ENCODE measurements at regions not wholly inside any gene's neighbourhood (a gene's known extent, or its start where the extent isn't known, plus 50 kb on each side); places are given as distances from the start of the nearest gene placed in this dataset.

DNA sequence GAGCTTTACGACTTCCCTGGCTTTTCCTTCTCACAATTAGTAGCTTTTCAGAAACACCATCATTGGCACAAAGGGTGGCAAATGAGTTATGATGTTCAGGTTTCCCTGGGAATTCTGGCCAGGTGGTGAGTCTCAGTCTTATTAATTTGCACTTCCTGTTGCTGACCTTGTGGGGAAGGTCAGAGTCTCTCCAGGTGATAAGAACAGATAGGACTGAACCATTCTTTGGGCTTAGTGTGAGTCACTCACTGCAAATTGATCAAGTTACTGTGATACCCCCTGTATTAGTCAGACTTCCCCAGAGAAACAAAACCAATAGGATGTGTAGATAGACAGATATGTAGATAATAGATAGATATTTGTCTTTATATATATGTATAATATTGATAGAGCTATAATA is 53.8 kb upstream of the RANBP3L start:
- H3K4me3 ChIP-seq (ENCODE audit: low read length) = no peak overlapping the region
- no peak overlapping the region for H3K9ac ChIP-seq (ENCODE audit: low read length)
- no peaks in the 10 kb centered on the region for H3K9me3 ChIP-seq (ENCODE audit: control insufficient read depth, low read length)
- no peaks in the 10 kb centered on the region for H3K27me3 ChIP-seq (ENCODE audit: control insufficient read depth, insufficient read depth, low read length)
- no peaks in the 10 kb centered on the region for H3K4me1 ChIP-seq (ENCODE audit: control insufficient read depth, insufficient read depth, low read length)
- no peaks in the 10 kb centered on the region for H3K36me3 ChIP-seq (ENCODE audit: control insufficient read depth, insufficient read depth, low read length)

DNA sequence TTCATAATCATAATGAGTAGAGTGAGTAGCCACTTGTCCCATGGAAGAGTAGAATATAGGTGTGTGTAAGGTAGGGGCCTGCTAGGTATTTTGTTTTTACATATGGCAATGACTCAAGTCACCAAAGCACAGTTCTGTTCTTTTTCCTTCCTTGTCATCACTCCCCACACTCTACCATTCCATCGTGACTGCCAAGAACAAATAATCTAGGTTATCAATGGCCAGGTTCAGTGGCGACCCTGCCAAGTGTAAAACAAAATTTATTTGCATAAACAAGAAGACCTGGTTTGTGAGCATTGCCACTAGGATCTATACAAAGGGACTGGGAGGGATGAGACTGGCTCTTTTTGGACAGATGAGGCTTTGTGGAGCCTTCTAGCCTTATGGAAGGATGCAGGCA is 55.2 kb upstream of the RANBP3L start:
- Histone ChIP-seq H3K4me1 (ENCODE audit: control insufficient read depth, insufficient read depth, low read length) (no peaks in the 10 kb centered on the region), H3K4me3 (ENCODE audit: low read length) (no peak overlapping the region), H3K9me3 (ENCODE audit: control insufficient read depth, low read length) (no peaks in the 10 kb centered on the region), H3K9ac (ENCODE audit: low read length) (no peak overlapping the region), H3K27me3 (ENCODE audit: control insufficient read depth, insufficient read depth, low read length) (no peaks in the 10 kb centered on the region), H3K36me3 (ENCODE audit: control insufficient read depth, insufficient read depth, low read length) (no peaks in the 10 kb centered on the region)

DNA sequence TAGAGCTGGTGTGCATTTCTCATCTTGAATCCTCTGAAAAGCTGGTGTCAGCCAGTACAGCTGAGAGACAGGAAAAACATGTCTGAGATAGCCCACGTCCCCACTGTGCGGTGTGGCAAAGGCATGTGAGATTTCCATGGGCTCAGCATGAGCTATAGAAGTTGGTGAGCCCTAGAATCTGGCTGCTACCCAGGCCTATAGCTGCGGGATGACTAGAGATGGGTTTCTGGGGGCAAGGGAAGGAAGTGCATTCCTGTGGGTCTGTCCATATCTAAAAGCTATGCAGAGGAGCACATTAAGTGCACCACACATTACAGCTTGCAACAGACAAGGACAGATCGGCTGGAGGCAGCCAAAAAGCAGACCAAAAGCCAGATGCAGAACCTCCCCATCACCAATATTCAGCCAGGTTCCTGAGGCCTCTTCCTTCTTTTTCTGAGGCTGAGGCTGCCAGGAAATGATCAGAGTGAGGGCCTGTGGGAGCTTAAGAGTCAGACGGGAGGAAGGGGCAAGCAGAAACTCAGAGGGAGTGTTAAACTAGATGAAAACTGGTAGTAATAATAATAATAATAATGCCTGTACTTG is 55.8 kb upstream of the RANBP3L start:
- no peak overlapping the region for H3K9ac ChIP-seq (ENCODE audit: low read length)
- no peaks in the 10 kb centered on the region for H3K36me3 ChIP-seq (ENCODE audit: control insufficient read depth, insufficient read depth, low read length)
- no peak overlapping the region for H3K4me3 ChIP-seq (ENCODE audit: low read length)
- no peaks in the 10 kb centered on the region for H3K27me3 ChIP-seq (ENCODE audit: control insufficient read depth, insufficient read depth, low read length)
- no peaks in the 10 kb centered on the region for H3K4me1 ChIP-seq (ENCODE audit: control insufficient read depth, insufficient read depth, low read length)
- no peaks in the 10 kb centered on the region for H3K9me3 ChIP-seq (ENCODE audit: control insufficient read depth, low read length)

- H3K9ac ChIP-seq (ENCODE audit: low read length) = no peak overlapping the region
Measured at GRCh38 chr5:36359267-36359666, 57.6 kb upstream of the RANBP3L start.

GRCh38 chr5:36360307-36360706 is 58.6 kb upstream of the RANBP3L start:
- Histone ChIP-seq H3K9me3 (ENCODE audit: control insufficient read depth, low read length) (no peaks in the 10 kb centered on the region), H3K4me3 (ENCODE audit: low read length) (no peak overlapping the region), H3K4me1 (ENCODE audit: control insufficient read depth, insufficient read depth, low read length) (no peaks in the 10 kb centered on the region), H3K36me3 (ENCODE audit: control insufficient read depth, insufficient read depth, low read length) (no peaks in the 10 kb centered on the region), H3K27me3 (ENCODE audit: control insufficient read depth, insufficient read depth, low read length) (no peaks in the 10 kb centered on the region), H3K9ac (ENCODE audit: low read length) (no peak overlapping the region)

More at GRCh38 chr5:36359267-36359666, 57.6 kb upstream of the RANBP3L start:
- H3K4me1 ChIP-seq (ENCODE audit: control insufficient read depth, insufficient read depth, low read length) = no peaks in the 10 kb centered on the region
- no peaks in the 10 kb centered on the region for H3K27me3 ChIP-seq (ENCODE audit: control insufficient read depth, insufficient read depth, low read length)
- H3K9me3 ChIP-seq (ENCODE audit: control insufficient read depth, low read length) = no peaks in the 10 kb centered on the region
- H3K36me3 ChIP-seq (ENCODE audit: control insufficient read depth, insufficient read depth, low read length) = no peaks in the 10 kb centered on the region
- no peak overlapping the region for H3K4me3 ChIP-seq (ENCODE audit: low read length)

GRCh38 chr5:36363101-36363500 is 61.4 kb upstream of the RANBP3L start:
- no peaks in the 10 kb centered on the region for H3K27me3 ChIP-seq (ENCODE audit: control insufficient read depth, insufficient read depth, low read length)
- no peaks in the 10 kb centered on the region for H3K9me3 ChIP-seq (ENCODE audit: control insufficient read depth, low read length)
- H3K36me3 ChIP-seq (ENCODE audit: control insufficient read depth, insufficient read depth, low read length) = no peaks in the 10 kb centered on the region
- no peak overlapping the region for H3K4me3 ChIP-seq (ENCODE audit: low read length)
- no peak overlapping the region for H3K9ac ChIP-seq (ENCODE audit: low read length)
- no peaks in the 10 kb centered on the region for H3K4me1 ChIP-seq (ENCODE audit: control insufficient read depth, insufficient read depth, low read length)

- Histone ChIP-seq H3K9ac (ENCODE audit: low read length) (no peak overlapping the region), H3K9me3 (ENCODE audit: control insufficient read depth, low read length) (no peaks in the 10 kb centered on the region), H3K4me3 (ENCODE audit: low read length) (no peak overlapping the region), H3K27me3 (ENCODE audit: control insufficient read depth, insufficient read depth, low read length) (no peaks in the 10 kb centered on the region), H3K4me1 (ENCODE audit: control insufficient read depth, insufficient read depth, low read length) (no peaks in the 10 kb centered on the region), H3K36me3 (ENCODE audit: control insufficient read depth, insufficient read depth, low read length) (no peaks in the 10 kb centered on the region)
Measured at GRCh38 chr5:36363744-36364143, 62.0 kb upstream of the RANBP3L start.

- Histone ChIP-seq H3K9me3 (ENCODE audit: control insufficient read depth, low read length) (no peaks in the 10 kb centered on the region), H3K27me3 (ENCODE audit: control insufficient read depth, insufficient read depth, low read length) (no peaks in the 10 kb centered on the region), H3K4me1 (ENCODE audit: control insufficient read depth, insufficient read depth, low read length) (no peaks in the 10 kb centered on the region), H3K36me3 (ENCODE audit: control insufficient read depth, insufficient read depth, low read length) (no peaks in the 10 kb centered on the region), H3K9ac (ENCODE audit: low read length) (no peak overlapping the region), H3K4me3 (ENCODE audit: low read length) (no peak overlapping the region)
Measured at GRCh38 chr5:36364473-36364872, 62.8 kb upstream of the RANBP3L start.

- Histone ChIP-seq H3K4me3 (ENCODE audit: low read length) (no peak overlapping the region), H3K4me1 (ENCODE audit: control insufficient read depth, insufficient read depth, low read length) (no peaks in the 10 kb centered on the region), H3K9ac (ENCODE audit: low read length) (no peak overlapping the region), H3K27me3 (ENCODE audit: control insufficient read depth, insufficient read depth, low read length) (no peaks in the 10 kb centered on the region), H3K9me3 (ENCODE audit: control insufficient read depth, low read length) (no peaks in the 10 kb centered on the region), H3K36me3 (ENCODE audit: control insufficient read depth, insufficient read depth, low read length) (no peaks in the 10 kb centered on the region)
Measured at GRCh38 chr5:36365896-36366295, 64.2 kb upstream of the RANBP3L start.

DNA sequence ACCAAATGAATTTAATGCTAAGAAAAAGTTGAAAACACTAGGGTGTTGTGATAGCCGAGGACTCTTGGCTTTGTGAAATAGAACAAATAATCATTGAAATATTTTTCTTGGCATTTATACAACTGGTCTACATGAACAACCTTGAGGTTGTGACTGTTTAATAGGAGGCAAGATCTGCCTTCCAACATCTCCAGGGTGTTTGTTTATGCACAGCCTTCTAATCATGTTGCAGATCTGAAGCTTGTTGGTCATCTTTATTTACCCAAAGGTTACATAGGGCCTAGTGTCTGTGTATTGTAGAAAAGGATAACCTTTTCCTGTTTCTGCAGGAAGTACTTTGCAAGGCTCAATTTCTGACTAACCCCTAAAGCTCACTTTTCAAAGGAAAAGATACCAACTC is 65.2 kb upstream of the RANBP3L start:
- H3K36me3 ChIP-seq (ENCODE audit: control insufficient read depth, insufficient read depth, low read length) = no peaks in the 10 kb centered on the region
- H3K4me1 ChIP-seq (ENCODE audit: control insufficient read depth, insufficient read depth, low read length) = no peaks in the 10 kb centered on the region
- no peak overlapping the region for H3K4me3 ChIP-seq (ENCODE audit: low read length)
- no peaks in the 10 kb centered on the region for H3K9me3 ChIP-seq (ENCODE audit: control insufficient read depth, low read length)
- no peak overlapping the region for H3K9ac ChIP-seq (ENCODE audit: low read length)
- no peaks in the 10 kb centered on the region for H3K27me3 ChIP-seq (ENCODE audit: control insufficient read depth, insufficient read depth, low read length)

GRCh38 chr5:36367524-36367923 is 65.8 kb upstream of the RANBP3L start:
- Histone ChIP-seq H3K4me1 (ENCODE audit: control insufficient read depth, insufficient read depth, low read length) (no peaks in the 10 kb centered on the region), H3K36me3 (ENCODE audit: control insufficient read depth, insufficient read depth, low read length) (no peaks in the 10 kb centered on the region), H3K4me3 (ENCODE audit: low read length) (no peak overlapping the region), H3K27me3 (ENCODE audit: control insufficient read depth, insufficient read depth, low read length) (no peaks in the 10 kb centered on the region), H3K9me3 (ENCODE audit: control insufficient read depth, low read length) (no peaks in the 10 kb centered on the region), H3K9ac (ENCODE audit: low read length) (no peak overlapping the region)

GRCh38 chr5:36369219-36369690 is 67.6 kb upstream of the RANBP3L start:
- Histone ChIP-seq H3K4me1 (ENCODE audit: control insufficient read depth, insufficient read depth, low read length) (no peaks in the 10 kb centered on the region), H3K9ac (ENCODE audit: low read length) (no peak overlapping the region), H3K4me3 (ENCODE audit: low read length) (no peak overlapping the region), H3K27me3 (ENCODE audit: control insufficient read depth, insufficient read depth, low read length) (no peaks in the 10 kb centered on the region), H3K9me3 (ENCODE audit: control insufficient read depth, low read length) (no peaks in the 10 kb centered on the region), H3K36me3 (ENCODE audit: control insufficient read depth, insufficient read depth, low read length) (no peaks in the 10 kb centered on the region)

- Histone ChIP-seq H3K9ac (ENCODE audit: low read length) (no peak overlapping the region), H3K36me3 (ENCODE audit: control insufficient read depth, insufficient read depth, low read length) (no peaks in the 10 kb centered on the region)
Measured at GRCh38 chr5:36370073-36370472, 68.4 kb upstream of the RANBP3L start.

More at GRCh38 chr5:36370073-36370472, 68.4 kb upstream of the RANBP3L start:
- Histone ChIP-seq H3K4me3 (ENCODE audit: low read length) (no peak overlapping the region), H3K4me1 (ENCODE audit: control insufficient read depth, insufficient read depth, low read length) (no peaks in the 10 kb centered on the region), H3K9me3 (ENCODE audit: control insufficient read depth, low read length) (no peaks in the 10 kb centered on the region), H3K27me3 (ENCODE audit: control insufficient read depth, insufficient read depth, low read length) (no peaks in the 10 kb centered on the region)
